ENCODE measurements at regions not wholly inside any gene's neighbourhood (a gene's known extent, or its start where the extent isn't known, plus 50 kb on each side); places are given as distances from the start of the nearest gene placed in this dataset.

GRCh38 chr7:53596230-53596629 lies 560.8 kb downstream of the POM121L12 start:
- peak; percentile 31 to 55 for DNase-seq
- no peak overlapping the region for H3K4me3 ChIP-seq
- H4K20me1 ChIP-seq (ENCODE audit: insufficient read depth), result no peaks in the 10 kb centered on the region
- BruUV-seq (replicated peaks), result no TSS peak
- CTCF ChIA-PET, result no interaction called here
- TF ChIP-seq CTCF (conservative IDR thresholded peaks at IDR 0.05) (peak; percentile 36; the same call in 1 of the 2 replicates), EZH2 (IDR thresholded peaks at IDR 0.05; ENCODE audit: low read depth) (no peak)
- H3K79me2 ChIP-seq (ENCODE audit: low read depth), result no peaks in the 10 kb centered on the region
- H3K36me3 ChIP-seq (ENCODE audit: low read depth), result no peaks in the 10 kb centered on the region
- POLR2A ChIA-PET (ENCODE audit: unreplicated experiment), result no interaction called here
- H3K9me3 ChIP-seq (ENCODE audit: insufficient read depth, low read depth), result no peaks in the 10 kb centered on the region
- H3F3A ChIP-seq (ENCODE audit: insufficient read depth, low read depth), result no peaks in the 10 kb centered on the region
- no peaks in the 10 kb centered on the region for H3K4me1 ChIP-seq (replicated peaks; ENCODE audit: insufficient read depth)
- H3K4me2 ChIP-seq, result no peak overlapping the region
- no peaks in the 10 kb centered on the region for H3K9me2 ChIP-seq (ENCODE audit: insufficient read depth)
- intact Hi-C loops (cut with micrococcal nuclease; ENCODE audit: unreplicated experiment), result no loop called here
- no peak overlapping the region for H3K27ac ChIP-seq
- no peaks in the 10 kb centered on the region for H3K27me3 ChIP-seq (ENCODE audit: insufficient read depth, low read depth)
- H2AFZ ChIP-seq, result no peak overlapping the region

- no peak overlapping the region for H3K4me2 ChIP-seq
- no TSS peak for BruUV-seq (replicated peaks)
- ChIA-PET POLR2A (ENCODE audit: unreplicated experiment) (no interaction called here), CTCF (no interaction called here)
- H3K27ac ChIP-seq, result no peak overlapping the region
- no peak for DNase-seq
- H3K4me1 ChIP-seq (replicated peaks; ENCODE audit: insufficient read depth), result no peaks in the 10 kb centered on the region
- no peaks in the 10 kb centered on the region for H4K20me1 ChIP-seq (ENCODE audit: insufficient read depth)
- H3K9me2 ChIP-seq (ENCODE audit: insufficient read depth), result no peaks in the 10 kb centered on the region
- H3K4me3 ChIP-seq, result no peak overlapping the region
- intact Hi-C loops (cut with micrococcal nuclease; ENCODE audit: unreplicated experiment), result no loop called here
- H3F3A ChIP-seq (ENCODE audit: insufficient read depth, low read depth), result no peaks in the 10 kb centered on the region
- H3K79me2 ChIP-seq (ENCODE audit: low read depth), result no peaks in the 10 kb centered on the region
- H2AFZ ChIP-seq, result no peak overlapping the region
- no peaks in the 10 kb centered on the region for H3K27me3 ChIP-seq (ENCODE audit: insufficient read depth, low read depth)
- TF ChIP-seq EZH2 (IDR thresholded peaks at IDR 0.05; ENCODE audit: low read depth) (no peak), CTCF (conservative IDR thresholded peaks at IDR 0.05) (no peak)
- H3K36me3 ChIP-seq (ENCODE audit: low read depth), result no peaks in the 10 kb centered on the region
- H3K9me3 ChIP-seq (ENCODE audit: insufficient read depth, low read depth), result no peaks in the 10 kb centered on the region
Observed at GRCh38 chr7:53600296-53600695, 564.9 kb downstream of the POM121L12 start.

GRCh38 chr7:53602817-53603418 lies 567.5 kb downstream of the POM121L12 start:
- ChIA-PET POLR2A (ENCODE audit: unreplicated experiment) (no interaction called here), CTCF (no interaction called here)
- H4K20me1 ChIP-seq (ENCODE audit: insufficient read depth), result no peaks in the 10 kb centered on the region
- no peaks in the 10 kb centered on the region for H3K27me3 ChIP-seq (ENCODE audit: insufficient read depth, low read depth)
- DNase-seq, result peak; percentile 55 to 56
- H3K36me3 ChIP-seq (ENCODE audit: low read depth), result no peaks in the 10 kb centered on the region
- no peaks in the 10 kb centered on the region for H3K9me3 ChIP-seq (ENCODE audit: insufficient read depth, low read depth)
- H2AFZ ChIP-seq, result no peak overlapping the region
- no peak overlapping the region for H3K4me2 ChIP-seq
- no peaks in the 10 kb centered on the region for H3K79me2 ChIP-seq (ENCODE audit: low read depth)
- TF ChIP-seq EZH2 (IDR thresholded peaks at IDR 0.05; ENCODE audit: low read depth) (no peak), CTCF (conservative IDR thresholded peaks at IDR 0.05) (no peak)
- H3K4me1 ChIP-seq (replicated peaks; ENCODE audit: insufficient read depth), result no peaks in the 10 kb centered on the region
- H3K4me3 ChIP-seq, result no peak overlapping the region
- H3K9me2 ChIP-seq (ENCODE audit: insufficient read depth), result no peaks in the 10 kb centered on the region
- intact Hi-C loops (cut with micrococcal nuclease; ENCODE audit: unreplicated experiment), result no loop called here
- BruUV-seq (replicated peaks), result no TSS peak
- no peak overlapping the region for H3K27ac ChIP-seq
- H3F3A ChIP-seq (ENCODE audit: insufficient read depth, low read depth), result no peaks in the 10 kb centered on the region
